ENCODE measurements at regions not wholly inside any gene's neighbourhood (a gene's known extent, or its start where the extent isn't known, plus 50 kb on each side); places are given as distances from the start of the nearest gene placed in this dataset.
A peak's percentile ranks its signal among the peaks of the same experiment; 100 is the strongest.

DNA sequence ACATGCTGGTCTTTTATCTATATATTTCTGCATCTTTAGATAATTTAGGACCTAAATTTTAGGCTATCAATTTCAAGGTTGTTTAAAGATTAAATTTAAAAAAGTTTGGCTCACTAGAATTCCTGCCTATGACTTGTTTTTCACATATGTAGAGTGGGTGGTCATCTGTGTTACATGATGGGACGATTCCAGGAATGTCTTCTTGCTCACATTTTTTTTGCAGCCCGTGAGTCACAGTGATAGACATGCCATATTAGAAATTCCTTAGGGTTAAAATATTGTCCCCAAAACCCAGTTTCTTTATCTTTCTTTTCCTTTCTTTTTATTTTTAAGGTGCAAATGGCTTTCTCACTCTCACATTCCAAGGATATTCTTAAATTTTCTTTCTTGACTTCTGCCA lies 652.0 kb downstream of the PLCL1 start:
- H3K9me1 ChIP-seq (ENCODE audit: control insufficient read depth, insufficient read depth, low read length), result no peaks in the 10 kb centered on the region
- H2AFZ ChIP-seq (ENCODE audit: low read depth, low read length), result no peak overlapping the region
- H3K36me3 ChIP-seq (ENCODE audit: control insufficient read depth, insufficient read depth, low read length), result no peaks in the 10 kb centered on the region
- no peaks in the 10 kb centered on the region for H3K4me1 ChIP-seq (replicated peaks in 1 of 2; ENCODE audit: control insufficient read depth in 2 of 2, insufficient read depth in 2 of 2, low read length in 2 of 2)
- no peak overlapping the region for H3K4me3 ChIP-seq
- POLR2A ChIA-PET, result no interaction called here
- no peaks in the 10 kb centered on the region for H3K79me2 ChIP-seq (ENCODE audit: control insufficient read depth, insufficient read depth, low read length)
- H3K9ac ChIP-seq (ENCODE audit: insufficient read depth in 1 of 2, low read depth in 2 of 2, low read length in 2 of 2), result no peak overlapping the region
- intact Hi-C loops (cut with micrococcal nuclease) (no loop called here), in situ Hi-C loops (cut with MboI) (no loop called here)
- no peak overlapping the region for H3K4me2 ChIP-seq (ENCODE audit: insufficient read depth, low read length)
- no TSS peak for BruUV-seq (replicated peaks)
- FAIRE-seq (no peak), ATAC-seq (no peak), DNase-seq (ENCODE audit: extremely low read depth in 1 of 4, low spot score in 3 of 4) (no peak)
- no peak for TF ChIP-seq ZFP30 (CRISPR knock-in tag; IDR thresholded peaks at IDR 0.05; ENCODE audit: borderline replicate concordance)
- TF ChIP-seq NR0B1 (IDR thresholded peaks at IDR 0.05; ENCODE audit: partially characterized antibody), result no peak
- CTCF ChIA-PET (ENCODE audit: low intra/inter-chr PET ratio), result no interaction called here
- no peaks in the 10 kb centered on the region for H4K20me1 ChIP-seq (replicated peaks; ENCODE audit: control insufficient read depth, insufficient read depth, low read length)
- no peaks in the 10 kb centered on the region for H3K9me3 ChIP-seq (replicated peaks; ENCODE audit: control insufficient read depth, insufficient read depth, low read depth, low read length)
- WGBS (ENCODE audit: insufficient coverage, low coverage, missing lambda C conversion rate), result 0% methylated on average over 2 of the region's 2 CpGs
- no peaks in the 10 kb centered on the region for H3K27me3 ChIP-seq (ENCODE audit: control insufficient read depth in 2 of 2, insufficient read depth in 2 of 2, low read length in 2 of 2)
- no peak overlapping the region for H3K27ac ChIP-seq (ENCODE audit: extremely low read depth, low read depth, low read length)

- H3K4me3 ChIP-seq, result no peak overlapping the region
- H3K4me1 ChIP-seq (replicated peaks in 1 of 2; ENCODE audit: control insufficient read depth in 2 of 2, insufficient read depth in 2 of 2, low read length in 2 of 2), result no peaks in the 10 kb centered on the region
- FAIRE-seq (no peak), ATAC-seq (no peak), DNase-seq (ENCODE audit: extremely low read depth in 1 of 4, low spot score in 3 of 4) (no peak)
- H3K4me2 ChIP-seq (ENCODE audit: insufficient read depth, low read length), result no peak overlapping the region
- no CpG with 5 or more reads among the region's 2 CpGs for WGBS (ENCODE audit: insufficient coverage, low coverage, missing lambda C conversion rate)
- no TSS peak for BruUV-seq (replicated peaks)
- H3K9me1 ChIP-seq (ENCODE audit: control insufficient read depth, insufficient read depth, low read length), result no peaks in the 10 kb centered on the region
- intact Hi-C loops (cut with micrococcal nuclease) (no loop called here), in situ Hi-C loops (cut with MboI) (no loop called here)
- no peaks in the 10 kb centered on the region for H3K79me2 ChIP-seq (ENCODE audit: control insufficient read depth, insufficient read depth, low read length)
- no peaks in the 10 kb centered on the region for H4K20me1 ChIP-seq (replicated peaks; ENCODE audit: control insufficient read depth, insufficient read depth, low read length)
- POLR2A ChIA-PET, result no interaction called here
- no peaks in the 10 kb centered on the region for H3K36me3 ChIP-seq (ENCODE audit: control insufficient read depth, insufficient read depth, low read length)
- H3K27ac ChIP-seq (ENCODE audit: extremely low read depth, low read depth, low read length), result no peak overlapping the region
- H3K9ac ChIP-seq (ENCODE audit: insufficient read depth in 1 of 2, low read depth in 2 of 2, low read length in 2 of 2), result no peak overlapping the region
- no peaks in the 10 kb centered on the region for H3K27me3 ChIP-seq (ENCODE audit: control insufficient read depth in 2 of 2, insufficient read depth in 2 of 2, low read length in 2 of 2)
- H2AFZ ChIP-seq (ENCODE audit: low read depth, low read length), result no peak overlapping the region
- no peak for TF ChIP-seq HES1 (IDR thresholded peaks at IDR 0.05; ENCODE audit: low read depth)
- no peak for TF ChIP-seq BHLHE40 (IDR thresholded peaks at IDR 0.05; ENCODE audit: low read length)
- TF ChIP-seq ARNT (IDR thresholded peaks at IDR 0.05), result no peak
- no peak for TF ChIP-seq GABPB1 (CRISPR knock-in tag; IDR thresholded peaks at IDR 0.05)
- TF ChIP-seq ZBTB17 (CRISPR knock-in tag; IDR thresholded peaks at IDR 0.05), result no peak
- TF ChIP-seq, protein P1, sequence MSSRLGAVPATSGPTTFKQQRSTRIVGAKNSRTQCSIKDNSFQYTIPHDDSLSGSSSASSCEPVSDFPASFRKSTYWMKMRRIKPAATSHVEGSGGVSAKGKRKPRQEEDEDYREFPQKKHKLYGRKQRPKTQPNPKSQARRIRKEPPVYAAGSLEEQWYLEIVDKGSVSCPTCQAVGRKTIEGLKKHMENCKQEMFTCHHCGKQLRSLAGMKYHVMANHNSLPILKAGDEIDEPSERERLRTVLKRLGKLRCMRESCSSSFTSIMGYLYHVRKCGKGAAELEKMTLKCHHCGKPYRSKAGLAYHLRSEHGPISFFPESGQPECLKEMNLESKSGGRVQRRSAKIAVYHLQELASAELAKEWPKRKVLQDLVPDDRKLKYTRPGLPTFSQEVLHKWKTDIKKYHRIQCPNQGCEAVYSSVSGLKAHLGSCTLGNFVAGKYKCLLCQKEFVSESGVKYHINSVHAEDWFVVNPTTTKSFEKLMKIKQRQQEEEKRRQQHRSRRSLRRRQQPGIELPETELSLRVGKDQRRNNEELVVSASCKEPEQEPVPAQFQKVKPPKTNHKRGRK (tag; IDR thresholded peaks at IDR 0.05), result 0 out of 2 replicates have a peak, but pooled peaks have one; percentile 16
- no peak for TF ChIP-seq THRB (CRISPR knock-in tag; conservative IDR thresholded peaks at IDR 0.05)
- H3K9me3 ChIP-seq (replicated peaks; ENCODE audit: control insufficient read depth, insufficient read depth, low read depth, low read length), result no peaks in the 10 kb centered on the region
- CTCF ChIA-PET (ENCODE audit: low intra/inter-chr PET ratio), result no interaction called here
Measured at GRCh38 chr2:198453866-198454265, 649.5 kb downstream of the PLCL1 start.
